DND-41 (cell line): ENCODE measurements at regions not wholly inside any gene's neighbourhood (a gene's known extent, or its start where the extent isn't known, plus 50 kb on each side); places are given as distances from the start of the nearest gene placed in this dataset.

Experiments
- ATAC-seq: fragments of 200-7000 bp; cut with Tn5 transposase; 3 replicates; pipeline ENCODE4 v1.9.1; 2021; ENCODE audit warnings: low read depth; ENCODE audit not compliant: insufficient read depth
- DNase-seq: peaks from one replicate; pipeline ENCODE4 v3.0.0-alpha.2; 2020
- H2AFZ ChIP-seq: 2 replicates; pipeline ENCODE4 v1.6.0; 2012; ENCODE audit warnings: low read depth, low read length
- H3K27ac ChIP-seq: 2 replicates; pipeline ENCODE4 v1.5.1; 2012; ENCODE audit warnings: low read length, inconsistent platforms
- H3K27me3 ChIP-seq: fragments of 200-600 bp; sonication (generic); 2 replicates; pipeline ENCODE4 v1.6.0; 2012; ENCODE audit warnings: low read length, mild to moderate bottlenecking, inconsistent platforms; ENCODE audit not compliant: insufficient read depth, poor library complexity
- H3K36me3 ChIP-seq: 2 replicates; pipeline ENCODE4 v1.5.1; 2012; ENCODE audit warnings: low read length, inconsistent platforms; ENCODE audit not compliant: insufficient read depth
- H3K4me1 ChIP-seq: 2 replicates; pipeline ENCODE4 v1.5.1; 2012; ENCODE audit warnings: mild to moderate bottlenecking, low read length; ENCODE audit not compliant: insufficient read depth
- H3K4me2 ChIP-seq: 2 replicates; pipeline ENCODE4 v1.6.0; 2012; ENCODE audit warnings: mild to moderate bottlenecking, moderate library complexity, low read length, inconsistent platforms; ENCODE audit not compliant: insufficient read depth
- H3K4me3 ChIP-seq, 2 experiments: fragments of 200-600 bp in 1 of 2; shearing (Covaris generic) in 1 of 2; 2 replicates each; pipeline ENCODE4 v1.5.1; 2012 to 2016; ENCODE audit warnings: inconsistent platforms in 2 of 2, low read length in 2 of 2, mild to moderate bottlenecking in 2 of 2, low read depth in 1 of 2, moderate library complexity in 1 of 2
- H3K79me2 ChIP-seq: 2 replicates; pipeline ENCODE4 v1.6.0; 2012; ENCODE audit warnings: low read length, inconsistent platforms; ENCODE audit not compliant: insufficient read depth
- H3K9ac ChIP-seq: 2 replicates; pipeline ENCODE4 v1.6.0; 2012; ENCODE audit warnings: low read depth, mild to moderate bottlenecking, inconsistent platforms, low read length, moderate library complexity
- H3K9me3 ChIP-seq: 2 replicates; pipeline ENCODE4 v1.5.1; 2012; ENCODE audit warnings: low read length, moderate library complexity, mild to moderate bottlenecking, inconsistent platforms; ENCODE audit not compliant: insufficient read depth, severe bottlenecking
- H4K20me1 ChIP-seq: 2 replicates; pipeline ENCODE4 v1.6.0; 2012; ENCODE audit warnings: low read length; ENCODE audit not compliant: insufficient read depth
- CTCF ChIP-seq: IDR thresholded peaks from 2 replicates; pipeline ENCODE4 v1.5.1; 2012; ENCODE audit warnings: borderline replicate concordance, low read length, moderate library complexity, mild to moderate bottlenecking; ENCODE audit not compliant: poor library complexity, severe bottlenecking; ENCODE audit errors: extremely low read depth
- EZH2 ChIP-seq: IDR thresholded peaks from 3 replicates; pipeline ENCODE4 v1.6.1; 2012; ENCODE audit warnings: borderline replicate concordance, low read depth, mild to moderate bottlenecking, moderate library complexity, low read length, inconsistent platforms; ENCODE audit not compliant: severe bottlenecking

GRCh38 chr2:205857520-205858237, 175.4 kb downstream of the NRP2 start:
- ATAC-seq (no peak), DNase-seq (no peak)
- H3K4me2 ChIP-seq = no peak overlapping the region
- H3K9me3 ChIP-seq = no peaks in the 10 kb centered on the region
- no peak overlapping the region for H2AFZ ChIP-seq
- no peak overlapping the region for H3K27ac ChIP-seq
- H3K9ac ChIP-seq = no peak overlapping the region
- H3K27me3 ChIP-seq = no peaks in the 10 kb centered on the region
- TF ChIP-seq EZH2 (no peak), CTCF (no peak)
- no peaks in the 10 kb centered on the region for H3K4me1 ChIP-seq
- H3K4me3 ChIP-seq = no peak overlapping the region
- no peaks in the 10 kb centered on the region for H4K20me1 ChIP-seq
- no peaks in the 10 kb centered on the region for H3K36me3 ChIP-seq
- H3K79me2 ChIP-seq = no peaks in the 10 kb centered on the region

GRCh38 chr2:205852457-205852856, 170.2 kb downstream of the NRP2 start:
- no peaks in the 10 kb centered on the region for H3K27me3 ChIP-seq
- H3K4me1 ChIP-seq = no peaks in the 10 kb centered on the region
- H3K79me2 ChIP-seq = no peaks in the 10 kb centered on the region
- H3K36me3 ChIP-seq = no peaks in the 10 kb centered on the region
- ATAC-seq = no peak
- no peaks in the 10 kb centered on the region for H4K20me1 ChIP-seq
- TF ChIP-seq EZH2 (no peak), CTCF (no peak)
- H3K4me3 ChIP-seq = no peak overlapping the region
- H2AFZ ChIP-seq = no peak overlapping the region
- no peak overlapping the region for H3K9ac ChIP-seq
- no peak overlapping the region for H3K4me2 ChIP-seq
- H3K9me3 ChIP-seq = no peaks in the 10 kb centered on the region
- H3K27ac ChIP-seq = no peak overlapping the region
- no peak for DNase-seq

GRCh38 chr2:205850611-205851010, 168.3 kb downstream of the NRP2 start:
- Histone ChIP-seq H3K27ac (no peak overlapping the region), H3K79me2 (no peaks in the 10 kb centered on the region), H3K36me3 (no peaks in the 10 kb centered on the region), H3K4me1 (no peaks in the 10 kb centered on the region), H3K4me3 (no peak overlapping the region), H2AFZ (no peak overlapping the region), H4K20me1 (no peaks in the 10 kb centered on the region), H3K9me3 (no peaks in the 10 kb centered on the region), H3K4me2 (no peak overlapping the region), H3K27me3 (no peaks in the 10 kb centered on the region), H3K9ac (no peak overlapping the region)
- TF ChIP-seq EZH2 (no peak), CTCF (no peak)
- DNase-seq (no peak), ATAC-seq (no peak)

- ATAC-seq = no peak
- DNase-seq = no peak
- no peak overlapping the region for H2AFZ ChIP-seq
- H3K27me3 ChIP-seq = no peaks in the 10 kb centered on the region
- H3K79me2 ChIP-seq = no peaks in the 10 kb centered on the region
- TF ChIP-seq CTCF = no peak
- TF ChIP-seq EZH2 = no peak
- H3K36me3 ChIP-seq = no peaks in the 10 kb centered on the region
- H3K27ac ChIP-seq = no peak overlapping the region
- no peaks in the 10 kb centered on the region for H3K9me3 ChIP-seq
- no peak overlapping the region for H3K4me3 ChIP-seq
- no peak overlapping the region for H3K9ac ChIP-seq
- no peak overlapping the region for H3K4me2 ChIP-seq
- no peaks in the 10 kb centered on the region for H3K4me1 ChIP-seq
- H4K20me1 ChIP-seq = no peaks in the 10 kb centered on the region
These were observed 167.8 kb downstream of the NRP2 start for GRCh38 chr2:205850132-205850531.
